ENCODE measurements at regions not wholly inside any gene's neighbourhood (a gene's known extent, or its start where the extent isn't known, plus 50 kb on each side); places are given as distances from the start of the nearest gene placed in this dataset.

- TF ChIP-seq POLR2AphosphoS5 (IDR thresholded peaks at IDR 0.05) (no peak), CTCF (IDR thresholded peaks at IDR 0.05 in 8 of 11, conservative IDR thresholded peaks at IDR 0.05 in 3 of 11) (no peak), POLR2A (IDR thresholded peaks at IDR 0.05) (no peak)
These were observed 155.9 kb downstream of the ZNF281 start for GRCh38 chr1:200253774-200254495.
